ENCODE measurements at regions not wholly inside any gene's neighbourhood (a gene's known extent, or its start where the extent isn't known, plus 50 kb on each side); places are given as distances from the start of the nearest gene placed in this dataset.

- TF ChIP-seq POLR2AphosphoS5 (IDR thresholded peaks at IDR 0.05) = no peak
- no peak for TF ChIP-seq CTCF (IDR thresholded peaks at IDR 0.05)
- no peak for TF ChIP-seq POLR2A (IDR thresholded peaks at IDR 0.05)
- TF ChIP-seq EP300 (IDR thresholded peaks at IDR 0.05) = no peak
Measured at GRCh38 chr5:68411161-68411560, 195.6 kb downstream of the PIK3R1 start.

Data from gastroesophageal sphincter (tissue), 3 donors.